ENCODE measurements at regions not wholly inside any gene's neighbourhood (a gene's known extent, or its start where the extent isn't known, plus 50 kb on each side); places are given as distances from the start of the nearest gene placed in this dataset.

- in situ Hi-C loops (cut with HindIII; ENCODE audit: low sequenced_read_pairs), result no loop called here
- no peak overlapping the region for H3K4me3 ChIP-seq (ENCODE audit: low read depth, low read length)
- no peak for DNase-seq (ENCODE audit: low read depth)
- TF ChIP-seq CTCF (IDR thresholded peaks at IDR 0.05; ENCODE audit: low read depth, low read length, missing control alignments), result no peak
Measured at GRCh38 chr6:105545947-105546731, 143.3 kb upstream of the PREP start.

DNA sequence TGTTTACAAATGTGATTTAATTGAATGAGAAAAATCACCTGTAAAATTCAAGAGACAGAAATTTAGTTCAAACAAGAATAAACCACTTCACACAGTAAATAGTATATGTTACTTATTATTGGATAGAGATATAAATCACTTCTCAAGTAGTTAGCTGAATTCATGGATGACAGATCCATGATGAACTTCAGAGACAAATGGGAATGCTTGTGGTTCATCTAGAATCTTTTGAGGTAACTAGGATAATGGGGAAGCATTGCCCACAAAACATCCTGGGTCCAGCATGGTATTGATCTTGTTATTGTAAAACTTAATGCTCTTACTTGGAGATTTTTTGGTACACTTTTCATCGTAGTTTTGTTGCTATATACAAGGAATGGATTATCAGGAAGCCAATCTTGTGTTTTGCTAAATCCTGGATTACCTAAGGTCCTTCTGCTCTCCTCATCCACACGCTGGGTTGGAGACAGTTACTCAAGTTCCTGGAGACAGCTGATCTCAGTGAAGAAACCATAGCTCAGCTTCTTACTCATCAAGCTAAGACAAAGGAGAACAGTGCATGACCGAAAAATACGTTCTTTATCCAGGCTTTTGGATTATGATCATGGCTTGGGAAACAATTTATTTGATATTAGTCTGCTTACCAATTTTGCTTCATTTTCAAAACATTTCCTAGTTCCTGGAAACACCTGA lies 142.5 kb upstream of the PREP start:
- no peak for DNase-seq (ENCODE audit: low read depth)

DNA sequence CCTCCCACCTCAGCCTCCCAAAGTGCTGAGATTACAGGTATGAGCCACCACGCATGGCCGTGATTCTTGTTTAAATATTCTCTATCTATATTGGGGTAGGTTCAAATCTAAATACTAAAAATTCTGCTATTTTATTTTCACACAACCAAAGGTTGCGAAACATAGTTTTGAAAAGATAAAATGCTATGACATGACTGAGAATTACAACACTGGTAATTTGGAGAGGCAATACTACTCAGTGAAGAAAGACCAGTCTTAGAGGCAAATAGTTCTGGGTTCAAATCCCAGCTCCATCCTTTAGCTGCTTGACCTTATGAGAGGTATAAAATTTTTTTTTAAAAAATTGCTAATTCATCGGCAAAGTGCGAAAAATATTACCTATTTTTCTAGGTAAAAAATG lies 137.0 kb upstream of the PREP start:
- in situ Hi-C loops (cut with HindIII; ENCODE audit: low sequenced_read_pairs), result no loop called here
- TF ChIP-seq CTCF (IDR thresholded peaks at IDR 0.05; ENCODE audit: low read depth, low read length, missing control alignments), result no peak
- H3K4me3 ChIP-seq (ENCODE audit: low read depth, low read length), result no peak overlapping the region
- DNase-seq (ENCODE audit: low read depth), result no peak

More for the DNA sequence above, 142.5 kb upstream of the PREP start:
- no peak overlapping the region for H3K4me3 ChIP-seq (ENCODE audit: low read depth, low read length)
- TF ChIP-seq CTCF (IDR thresholded peaks at IDR 0.05; ENCODE audit: low read depth, low read length, missing control alignments), result no peak
- in situ Hi-C loops (cut with HindIII; ENCODE audit: low sequenced_read_pairs), result no loop called here

DNA sequence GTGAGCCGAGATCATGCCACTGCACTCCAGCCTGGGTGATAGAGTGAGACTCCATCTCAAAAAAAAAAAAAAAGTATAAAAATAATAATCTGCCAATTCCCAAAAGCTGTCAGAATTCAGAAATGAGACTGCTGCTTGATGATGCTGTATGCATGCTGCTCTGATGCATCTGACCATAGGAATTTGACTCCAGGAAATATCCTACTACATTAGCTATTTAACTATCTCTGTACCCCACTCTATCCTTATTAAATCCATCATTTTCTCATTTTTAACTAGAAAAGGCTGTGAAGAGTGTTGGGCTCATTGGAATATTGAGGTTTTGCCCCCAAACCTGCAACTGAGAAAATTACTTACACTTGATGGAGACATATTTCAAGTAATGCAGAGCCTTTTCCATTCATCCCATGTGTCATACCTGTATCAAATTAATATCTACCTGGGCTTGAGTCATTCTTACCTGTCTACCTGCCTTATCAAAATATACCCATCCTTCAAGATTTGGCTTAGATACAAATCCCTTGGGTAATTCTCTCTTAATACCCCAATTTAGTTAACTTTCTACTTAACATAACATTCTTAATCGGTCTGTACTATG lies 135.2 kb upstream of the PREP start:
- no peak overlapping the region for H3K4me3 ChIP-seq (ENCODE audit: low read depth, low read length)

GRCh38 chr6:105536961-105537360 lies 134.1 kb upstream of the PREP start:
- DNase-seq (ENCODE audit: low read depth), result no peak
- in situ Hi-C loops (cut with HindIII; ENCODE audit: low sequenced_read_pairs), result no loop called here
- no peak overlapping the region for H3K4me3 ChIP-seq (ENCODE audit: low read depth, low read length)
- no peak for TF ChIP-seq CTCF (IDR thresholded peaks at IDR 0.05; ENCODE audit: low read depth, low read length, missing control alignments)

More for the DNA sequence above, 135.2 kb upstream of the PREP start:
- no peak for TF ChIP-seq CTCF (IDR thresholded peaks at IDR 0.05; ENCODE audit: low read depth, low read length, missing control alignments)
- no peak for DNase-seq (ENCODE audit: low read depth)
- in situ Hi-C loops (cut with HindIII; ENCODE audit: low sequenced_read_pairs), result no loop called here

DNA sequence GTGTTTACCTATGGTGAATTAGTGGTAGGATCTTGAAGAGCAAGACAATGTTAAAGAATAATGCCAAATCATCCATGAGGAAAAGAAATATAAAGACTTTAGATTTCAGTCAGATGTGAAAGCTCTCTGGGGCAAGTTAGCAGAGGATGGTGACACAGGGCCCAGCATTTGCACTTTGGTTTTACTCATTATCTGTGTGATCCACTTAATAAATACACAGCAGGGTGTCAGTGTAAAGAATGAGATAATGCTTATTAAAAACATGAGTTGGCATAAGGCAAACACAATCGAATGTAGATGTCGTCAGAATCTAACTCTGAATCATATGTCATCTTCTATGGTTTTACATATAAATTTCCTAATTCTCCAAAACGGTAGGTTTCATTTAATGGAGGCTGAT lies 130.4 kb upstream of the PREP start:
- in situ Hi-C loops (cut with HindIII; ENCODE audit: low sequenced_read_pairs), result no loop called here
- DNase-seq (ENCODE audit: low read depth), result no peak

More for the DNA sequence above, 130.4 kb upstream of the PREP start:
- H3K4me3 ChIP-seq (ENCODE audit: low read depth, low read length), result no peak overlapping the region
- TF ChIP-seq CTCF (IDR thresholded peaks at IDR 0.05; ENCODE audit: low read depth, low read length, missing control alignments), result no peak
